Stomach (tissue), 8 donors: ENCODE measurements at regions not wholly inside any gene's neighbourhood (a gene's known extent, or its start where the extent isn't known, plus 50 kb on each side); places are given as distances from the start of the nearest gene placed in this dataset.

Source experiments
- DNase-seq, 2 donors: peaks; one replicate each; pipeline versions ENCODE4 v3.0.0 to v3.0.0-alpha.2; 2013 to 2019
- H3K27ac ChIP-seq, 5 donors: fragments of 200-600 bp in 4 of 5; sonication (generic) in 4 of 5; one replicate each; pipeline ENCODE4 v1.5.1; 2013 to 2019; ENCODE audit warnings: mild to moderate bottlenecking in 1 of 5, moderate library complexity in 1 of 5
- H3K27me3 ChIP-seq, 3 donors: fragments of 200-600 bp; sonication (generic); one replicate each; pipeline ENCODE4 v1.5.1; 2017 to 2019; ENCODE audit warnings: mixed run types in 1 of 3
- H3K36me3 ChIP-seq, 4 donors: fragments of 200-600 bp; sonication (generic); 1 replicate in 3 of 4; 2 replicates in 1 of 4; pipeline ENCODE4 v1.5.1; 2016 to 2019
- H3K4me1 ChIP-seq, 4 donors: fragments of 200-600 bp; sonication (generic); one replicate each; pipeline ENCODE4 v1.5.1; 2016 to 2019
- H3K4me3 ChIP-seq, 4 donors: fragments of 200-600 bp; sonication (generic) in 3 of 4; one replicate each; pipeline ENCODE4 v1.5.1; 2016 to 2019; ENCODE audit warnings: mild to moderate bottlenecking in 1 of 4
- H3K9me3 ChIP-seq, 4 donors: fragments of 200-600 bp; sonication (generic); one replicate each; pipeline ENCODE4 v1.5.1; 2016 to 2019
- EP300 ChIP-seq: sonication (generic); formaldehyde crosslinking; IDR thresholded peaks from one replicate; pipeline ENCODE4 v1.6.1; 2017; ENCODE audit warnings: antibody characterized with exemption
- POLR2A ChIP-seq, 4 donors: fragments of 450-650 bp; IDR thresholded peaks; one replicate each; pipeline ENCODE4 v1.6.1; 2016; ENCODE audit warnings: antibody characterized with exemption in 4 of 4, control low read depth in 2 of 4, mild to moderate bottlenecking in 1 of 4, moderate library complexity in 1 of 4
- POLR2AphosphoS5 ChIP-seq, 3 donors: sonication (generic); formaldehyde crosslinking; IDR thresholded peaks; one replicate each; pipeline ENCODE4 v1.6.1; 2016; ENCODE audit warnings: antibody characterized with exemption in 3 of 3
- WGBS, 5 donors: extraction: QIAGEN DNeasy Blood & Tissue Kit in 3 of 5; methylation state at CpG; one replicate each; pipeline versions ENCODE4 v1.1.5 to v1.1.7; 2013 to 2018; 5-methylcytosine and 5-hydroxymethylcytosine counted together
- intact Hi-C: fragments of 100-400 bp; cut with DNase I; formaldehyde crosslinking; loops from one replicate; pipeline ENCODE4 v1.15.1; 2023; ENCODE audit warnings: low total_unique reads
- TF ChIP-seq, protein P1 (sequence below), 7 experiments: fragments of 450-650 bp in 4 of 7; fragments of 200-600 bp in 3 of 7; sonication (generic) in 3 of 7; IDR thresholded peaks; one replicate each; pipeline ENCODE4 v1.5.1; 2016 to 2019; ENCODE audit warnings: antibody characterized with exemption in 7 of 7, control low read depth in 2 of 7, mild to moderate bottlenecking in 1 of 7
- donor health status: healthy with polysubstance abuse.
- donor health status: Bipolar disorder and iron deficiency.
- donor health status: healthy.

DNA sequence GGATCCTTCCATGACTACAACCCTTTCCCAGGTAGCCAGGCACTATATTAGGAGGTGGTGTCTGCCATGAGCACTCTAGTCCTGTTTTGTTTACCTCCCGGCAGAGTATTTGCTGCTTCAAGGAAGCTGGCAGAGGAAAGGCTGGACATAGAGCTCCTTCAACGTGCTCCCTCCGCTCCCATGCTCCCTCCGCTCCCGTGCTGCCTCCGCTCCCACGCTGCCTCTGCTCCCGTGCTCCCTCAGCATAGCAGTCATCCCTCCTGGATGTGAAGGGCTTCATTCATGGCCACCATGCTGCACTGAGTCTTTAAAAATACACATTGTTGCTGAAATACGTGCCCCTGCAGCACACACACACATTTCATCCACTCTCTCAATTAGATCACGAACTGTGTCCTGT is 181.9 kb upstream of the MYT1L start:
- DNase-seq = no peak
- Histone ChIP-seq H3K9me3 (peaks cover 0 to under 1% (median 0%) of the 10 kb centered on the region in 4 donors), H3K36me3 (no peaks in the 10 kb centered on the region), H3K4me1 (no peaks in the 10 kb centered on the region), H3K27ac (no peak overlapping the region), H3K27me3 (peaks cover 0 to 11% (median under 1%) of the 10 kb centered on the region in 3 donors), H3K4me3 (no peak overlapping the region)
- WGBS, 5 donors = 72 to 79% (median 76%) methylated on average over 10 of the region's 10 CpGs
- intact Hi-C loops = no loop called here
- TF ChIP-seq POLR2A (IDR thresholded peaks at IDR 0.05) (no peak), EP300 (no peak), POLR2AphosphoS5 (IDR thresholded peaks at IDR 0.05) (no peak)
- TF ChIP-seq, protein P1, sequence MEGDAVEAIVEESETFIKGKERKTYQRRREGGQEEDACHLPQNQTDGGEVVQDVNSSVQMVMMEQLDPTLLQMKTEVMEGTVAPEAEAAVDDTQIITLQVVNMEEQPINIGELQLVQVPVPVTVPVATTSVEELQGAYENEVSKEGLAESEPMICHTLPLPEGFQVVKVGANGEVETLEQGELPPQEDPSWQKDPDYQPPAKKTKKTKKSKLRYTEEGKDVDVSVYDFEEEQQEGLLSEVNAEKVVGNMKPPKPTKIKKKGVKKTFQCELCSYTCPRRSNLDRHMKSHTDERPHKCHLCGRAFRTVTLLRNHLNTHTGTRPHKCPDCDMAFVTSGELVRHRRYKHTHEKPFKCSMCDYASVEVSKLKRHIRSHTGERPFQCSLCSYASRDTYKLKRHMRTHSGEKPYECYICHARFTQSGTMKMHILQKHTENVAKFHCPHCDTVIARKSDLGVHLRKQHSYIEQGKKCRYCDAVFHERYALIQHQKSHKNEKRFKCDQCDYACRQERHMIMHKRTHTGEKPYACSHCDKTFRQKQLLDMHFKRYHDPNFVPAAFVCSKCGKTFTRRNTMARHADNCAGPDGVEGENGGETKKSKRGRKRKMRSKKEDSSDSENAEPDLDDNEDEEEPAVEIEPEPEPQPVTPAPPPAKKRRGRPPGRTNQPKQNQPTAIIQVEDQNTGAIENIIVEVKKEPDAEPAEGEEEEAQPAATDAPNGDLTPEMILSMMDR (IDR thresholded peaks at IDR 0.05) = no peak

DNA sequence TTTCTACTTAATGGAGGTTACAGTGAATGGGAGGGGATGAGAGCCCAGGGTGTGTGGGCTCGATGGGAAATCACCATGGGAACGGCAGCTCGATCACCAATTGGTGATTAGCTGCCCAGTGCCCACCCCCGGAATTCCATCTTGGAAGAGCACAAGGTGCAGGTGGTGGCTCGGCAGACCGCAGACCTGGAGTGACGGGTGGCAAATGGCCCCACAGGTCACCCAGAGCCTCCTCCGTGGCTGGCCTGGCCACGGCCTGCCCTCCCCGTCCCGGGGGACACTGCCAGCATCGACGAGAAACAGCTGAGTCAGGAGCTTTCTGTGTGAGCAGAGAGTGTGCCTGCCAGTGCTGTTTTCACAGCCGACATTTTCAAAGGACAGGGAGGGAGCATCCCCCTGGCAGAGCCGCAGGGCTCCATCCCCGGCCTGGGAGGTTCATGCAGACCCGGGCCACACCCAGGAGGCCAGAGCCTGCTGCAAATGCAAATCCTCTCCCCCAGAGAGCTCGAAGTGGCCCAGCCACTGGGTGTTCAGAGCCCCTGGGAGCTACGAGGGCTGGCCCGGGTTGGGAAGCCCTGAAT is 176.4 kb upstream of the MYT1L start:
- 66 to 81% (median 79%) methylated on average over 15 to 20 of the region's 20 CpGs for WGBS, 5 donors
- no peak for TF ChIP-seq POLR2A (IDR thresholded peaks at IDR 0.05)
- TF ChIP-seq POLR2AphosphoS5 (IDR thresholded peaks at IDR 0.05) = no peak
- TF ChIP-seq, protein P1 (IDR thresholded peaks at IDR 0.05) = no peak
- TF ChIP-seq EP300 = no peak

DNA sequence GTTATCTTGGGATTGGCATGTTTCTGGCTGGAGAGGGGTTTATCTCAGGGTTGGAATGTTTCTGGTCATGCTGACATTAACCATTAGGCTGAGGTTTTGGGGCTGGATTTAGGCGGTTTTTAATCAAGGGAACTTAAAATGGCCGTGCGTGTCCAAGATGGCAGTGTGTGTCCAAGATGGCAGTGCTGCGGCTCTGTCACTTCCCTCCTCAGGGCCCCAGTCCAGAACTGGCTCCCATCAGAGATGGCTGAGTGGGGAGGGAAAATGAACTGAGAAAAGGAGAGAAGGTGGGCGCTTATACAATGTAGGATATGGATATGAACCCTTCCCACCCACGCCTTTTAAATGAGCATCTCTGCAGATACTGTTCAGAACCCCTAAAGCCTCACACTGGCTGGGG is 175.5 kb upstream of the MYT1L start:
- intact Hi-C loops = no loop called here
- TF ChIP-seq POLR2AphosphoS5 (IDR thresholded peaks at IDR 0.05) (no peak), EP300 (no peak), POLR2A (IDR thresholded peaks at IDR 0.05) (no peak)
- TF ChIP-seq, protein P1 (IDR thresholded peaks at IDR 0.05) = no peak
- 88 to 94% (median 93%) methylated on average over 6 of the region's 6 CpGs for WGBS, 5 donors
- peaks cover 0 to 7% (median 6%) of the 10 kb centered on the region in 3 donors for H3K27me3 ChIP-seq
- H3K36me3 ChIP-seq = no peaks in the 10 kb centered on the region
- no peak overlapping the region for H3K4me3 ChIP-seq
- H3K9me3 ChIP-seq = peaks cover 0 to 26% (median 3%) of the 10 kb centered on the region in 4 donors
- H3K27ac ChIP-seq = no peak overlapping the region
- H3K4me1 ChIP-seq = no peaks in the 10 kb centered on the region
- no peak for DNase-seq

More for the DNA sequence above, 176.4 kb upstream of the MYT1L start:
- Histone ChIP-seq H3K9me3 (peaks cover 0 to 26% (median 3%) of the 10 kb centered on the region in 4 donors), H3K4me3 (no peak overlapping the region), H3K27me3 (peaks cover 0 to 7% (median 6%) of the 10 kb centered on the region in 3 donors), H3K4me1 (no peaks in the 10 kb centered on the region), H3K27ac (no peak overlapping the region), H3K36me3 (no peaks in the 10 kb centered on the region)
- DNase-seq = no peak
- intact Hi-C loops = no loop called here

DNA sequence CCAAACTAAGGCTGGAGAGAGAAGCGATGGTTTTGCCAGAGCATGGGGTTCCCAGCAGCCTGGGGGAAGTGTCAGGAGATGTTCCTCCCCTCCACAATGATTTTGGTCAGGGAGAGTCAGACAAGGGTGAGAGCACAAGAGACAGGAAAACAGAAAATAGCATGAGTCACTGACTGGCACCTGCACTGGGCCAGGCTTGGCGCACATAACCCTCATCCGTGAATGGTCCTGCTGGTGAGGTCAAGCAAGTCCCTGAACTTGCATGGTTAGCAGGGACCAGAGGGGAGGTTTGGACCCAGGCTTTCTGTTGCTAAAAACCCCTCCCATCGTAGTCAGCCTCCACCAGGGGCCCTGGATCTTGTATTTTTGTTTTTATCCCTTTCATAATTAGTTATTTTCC is 174.5 kb upstream of the MYT1L start:
- H3K9me3 ChIP-seq = peaks cover 0 to 26% (median 3%) of the 10 kb centered on the region in 4 donors

More for the DNA sequence above, 174.5 kb upstream of the MYT1L start:
- Histone ChIP-seq H3K4me3 (no peak overlapping the region), H3K27ac (no peak overlapping the region), H3K36me3 (no peaks in the 10 kb centered on the region), H3K27me3 (peaks cover 0 to 7% (median 6%) of the 10 kb centered on the region in 3 donors), H3K4me1 (no peaks in the 10 kb centered on the region)
- WGBS, 5 donors = 76 to 91% (median 78%) methylated on average over 4 of the region's 4 CpGs
- DNase-seq = no peak
- TF ChIP-seq, protein P1 (IDR thresholded peaks at IDR 0.05) = no peak
- TF ChIP-seq EP300 (no peak), POLR2A (IDR thresholded peaks at IDR 0.05) (no peak), POLR2AphosphoS5 (IDR thresholded peaks at IDR 0.05) (no peak)
- intact Hi-C loops = no loop called here
